Motor neuron (in vitro differentiated cells): ENCODE measurements at regions not wholly inside any gene's neighbourhood (a gene's known extent, or its start where the extent isn't known, plus 50 kb on each side); places are given as distances from the start of the nearest gene placed in this dataset.

ENCODE experiments used
- ATAC-seq, 8 experiments: fragments of 200-7000 bp; cut with Tn5 transposase; replicated peaks in 6 of 8; 2 replicates each; pipeline ENCODE4 v1.8.0; 2021; ENCODE audit warnings: mild to moderate bottlenecking in 8 of 8, moderate library complexity in 8 of 8
- H3K27ac ChIP-seq, 2 donors: fragments of 250-450 bp; sonication (Bioruptor Pico); 2 replicates each; pipeline ENCODE4 v1.9.0; 2021; ENCODE audit warnings: antibody characterized with exemption in 2 of 2, mild to moderate bottlenecking in 2 of 2, moderate library complexity in 1 of 2
- H3K4me1 ChIP-seq, 2 donors: fragments of 250-450 bp; sonication (Bioruptor Pico); replicated peaks in 1 of 2; 2 replicates each; pipeline ENCODE4 v1.6.1; 2021; ENCODE audit warnings: antibody characterized with exemption in 2 of 2, mild to moderate bottlenecking in 2 of 2, moderate library complexity in 1 of 2
- H3K4me3 ChIP-seq, 5 donors: fragments of 250-450 bp; sonication (Bioruptor Pico); 2 replicates each; pipeline ENCODE4 v1.9.0; 2021; ENCODE audit warnings: antibody characterized with exemption in 5 of 5, mild to moderate bottlenecking in 5 of 5, moderate library complexity in 4 of 5
- WGBS, 10 experiments: fragments of 450-650 bp; shearing (Covaris generic); methylation state at CpG; one replicate each; pipeline ENCODE4 v1.0.0; 2022; 5-methylcytosine and 5-hydroxymethylcytosine counted together
- in situ Hi-C, 9 experiments: fragments of 400-800 bp; cut with MboI; loops; one replicate each; pipeline ENCODE4 v1.15.0; 2021; ENCODE audit warnings: low sequenced_read_pairs in 9 of 9, low pct_unique_long_range_greater_than_20kb in 2 of 9; ENCODE audit not compliant: unreplicated experiment in 9 of 9

- Histone ChIP-seq H3K4me3 (no peak overlapping the region), H3K27ac (no peak overlapping the region), H3K4me1 (no peaks in the 10 kb centered on the region)
- 25 to 100% (median 81%) methylated on average over 1 of the region's 1 CpG; no CpG with 5 or more reads in 1 of the 10 experiments for WGBS, 10 experiments
- peak in 1 of 8 experiments; percentile 29 for ATAC-seq
- in situ Hi-C loops, result no loop called here
Observed at GRCh38 chr2:142347751-142348150, 216.9 kb upstream of the LRP1B start.

GRCh38 chr2:142339261-142339660 lies 208.4 kb upstream of the LRP1B start:
- H3K27ac ChIP-seq, result no peak overlapping the region
- no peak overlapping the region for H3K4me3 ChIP-seq
- no peak for ATAC-seq
- in situ Hi-C loops, result no loop called here
- no peaks in the 10 kb centered on the region for H3K4me1 ChIP-seq

GRCh38 chr2:142332196-142332595 lies 201.4 kb upstream of the LRP1B start:
- Histone ChIP-seq H3K27ac (no peak overlapping the region), H3K4me1 (no peaks in the 10 kb centered on the region), H3K4me3 (no peak overlapping the region)
- 0 to 70% (median 42%) methylated on average over 2 of the region's 2 CpGs; no CpG with 5 or more reads in 1 of the 10 experiments for WGBS, 10 experiments
- ATAC-seq, result no peak
- in situ Hi-C loops, result no loop called here

- ATAC-seq, result no peak
- Histone ChIP-seq H3K4me3 (no peak overlapping the region), H3K27ac (no peak overlapping the region), H3K4me1 (no peaks in the 10 kb centered on the region)
- in situ Hi-C loops, result no loop called here
- 20 to 100% (median 79%) methylated on average over 1 of the region's 1 CpG; no CpG with 5 or more reads in 4 of the 10 experiments for WGBS, 10 experiments
Observed at GRCh38 chr2:142330458-142330857, 199.6 kb upstream of the LRP1B start.

GRCh38 chr2:142325870-142326269 lies 195.1 kb upstream of the LRP1B start:
- Histone ChIP-seq H3K27ac (no peak overlapping the region), H3K4me1 (no peaks in the 10 kb centered on the region), H3K4me3 (no peak overlapping the region)
- no peak for ATAC-seq
- in situ Hi-C loops, result no loop called here

GRCh38 chr2:142323206-142323605 lies 192.4 kb upstream of the LRP1B start:
- Histone ChIP-seq H3K4me1 (peaks cover 0 to 7% of the 10 kb centered on the region in 2 donors), H3K27ac (no peak overlapping the region), H3K4me3 (no peak overlapping the region)
- ATAC-seq, result no peak
- 0 to 100% (median 60%) methylated on average over 1 of the region's 1 CpG; no CpG with 5 or more reads in 5 of the 10 experiments for WGBS, 10 experiments
- in situ Hi-C loops, result no loop called here

- 0 to 100% (median 0%) methylated on average over 1 of the region's 1 CpG; no CpG with 5 or more reads in 3 of the 10 experiments for WGBS, 10 experiments
- in situ Hi-C loops, result no loop called here
- Histone ChIP-seq H3K27ac (no peak overlapping the region), H3K4me1 (peaks cover 0 to 7% of the 10 kb centered on the region in 2 donors), H3K4me3 (no peak overlapping the region)
- no peak for ATAC-seq
Observed at GRCh38 chr2:142321706-142322280, 191.0 kb upstream of the LRP1B start.

- 82 to 100% (median 92%) methylated on average over 1 of the region's 1 CpG; no CpG with 5 or more reads in 3 of the 10 experiments for WGBS, 10 experiments
- no peak overlapping the region for H3K4me3 ChIP-seq
- peak in 5 of 8 experiments; percentile 14 to 84 (median 50) for ATAC-seq
- in situ Hi-C loops, result no loop called here
- H3K27ac ChIP-seq, result no peak overlapping the region
- peaks cover 0 to 9% of the 10 kb centered on the region in 2 donors for H3K4me1 ChIP-seq
Observed at GRCh38 chr2:142320067-142320466, 189.3 kb upstream of the LRP1B start.

GRCh38 chr2:142316049-142316448 lies 185.2 kb upstream of the LRP1B start:
- Histone ChIP-seq H3K4me1 (peaks cover 0 to 12% of the 10 kb centered on the region in 2 donors), H3K27ac (no peak overlapping the region), H3K4me3 (no peak overlapping the region)
- ATAC-seq, result no peak
- WGBS, 10 experiments, result 0 to 98% (median 64%) methylated on average over 2 to 4 of the region's 4 CpGs; no CpG with 5 or more reads in 2 of the 10 experiments
- in situ Hi-C loops, result no loop called here

GRCh38 chr2:142315346-142315745 lies 184.5 kb upstream of the LRP1B start:
- no peak overlapping the region for H3K4me3 ChIP-seq
- no peak overlapping the region for H3K27ac ChIP-seq
- in situ Hi-C loops, result no loop called here
- peaks cover 0 to 12% of the 10 kb centered on the region in 2 donors for H3K4me1 ChIP-seq
- peak in 4 of 8 experiments; percentile 51 to 74 (median 71) for ATAC-seq

- Histone ChIP-seq H3K27ac (no peak overlapping the region), H3K4me1 (peaks cover 0 to 10% of the 10 kb centered on the region in 2 donors), H3K4me3 (no peak overlapping the region)
- 0 to 97% (median 67%) methylated on average over 2 of the region's 2 CpGs; no CpG with 5 or more reads in 4 of the 10 experiments for WGBS, 10 experiments
- in situ Hi-C loops, result no loop called here
- ATAC-seq, result no peak
Observed at GRCh38 chr2:142314164-142314563, 183.3 kb upstream of the LRP1B start.

GRCh38 chr2:142310530-142310929 lies 179.7 kb upstream of the LRP1B start:
- no peak for ATAC-seq
- H3K4me1 ChIP-seq, result peaks cover 0 to 18% of the 10 kb centered on the region in 2 donors
- no peak overlapping the region for H3K4me3 ChIP-seq
- H3K27ac ChIP-seq, result no peak overlapping the region
- in situ Hi-C loops, result no loop called here

GRCh38 chr2:142308744-142309143 lies 177.9 kb upstream of the LRP1B start:
- in situ Hi-C loops, result no loop called here
- peaks cover 0 to 13% of the 10 kb centered on the region in 2 donors for H3K4me1 ChIP-seq
- ATAC-seq, result peak in 1 of 8 experiments; percentile 51
- no peak overlapping the region for H3K4me3 ChIP-seq
- no peak overlapping the region for H3K27ac ChIP-seq

- Histone ChIP-seq H3K27ac (no peak overlapping the region), H3K4me3 (no peak overlapping the region), H3K4me1 (peaks cover 0 to 13% of the 10 kb centered on the region in 2 donors)
- WGBS, 10 experiments, result 0 to 97% (median 34%) methylated on average over 1 to 4 of the region's 4 CpGs; no CpG with 5 or more reads in 2 of the 10 experiments
- in situ Hi-C loops, result no loop called here
- no peak for ATAC-seq
Observed at GRCh38 chr2:142307616-142308115, 176.8 kb upstream of the LRP1B start.
